Heart right ventricle (tissue), 16 donors: ENCODE measurements at regions not wholly inside any gene's neighbourhood (a gene's known extent, or its start where the extent isn't known, plus 50 kb on each side); places are given as distances from the start of the nearest gene placed in this dataset.

Experiments used
- ATAC-seq, 8 donors: fragments of 200-7000 bp; cut with Tn5 transposase; one replicate each; pipeline ENCODE4 v1.9.1; 2020; ENCODE audit warnings: mild to moderate bottlenecking in 8 of 8, moderate library complexity in 8 of 8, moderate number of reproducible peaks in 1 of 8
- DNase-seq, 2 donors: peaks; one replicate each; pipeline ENCODE4 v3.0.0-alpha.2; 2020
- H3K27ac ChIP-seq, 10 donors: fragments of 200-600 bp; sonication (generic) in 2 of 10; one replicate each; pipeline versions ENCODE4 v1.5.0 to v1.8.0; 2020 to 2022; ENCODE audit warnings: mild to moderate bottlenecking in 3 of 10
- H3K27me3 ChIP-seq, 7 donors: fragments of 200-600 bp; one replicate each; pipeline ENCODE4 v1.8.0; 2021 to 2022; ENCODE audit warnings: mild to moderate bottlenecking in 2 of 7
- H3K36me3 ChIP-seq, 9 donors: fragments of 200-600 bp; sonication (generic) in 1 of 9; one replicate each; pipeline versions ENCODE4 v1.5.0 to v1.8.0; 2020 to 2022; ENCODE audit warnings: mild to moderate bottlenecking in 2 of 9
- H3K4me1 ChIP-seq, 9 donors: fragments of 200-600 bp; sonication (generic) in 1 of 9; one replicate each; pipeline versions ENCODE4 v1.5.0 to v1.8.0; 2020 to 2022; ENCODE audit warnings: mild to moderate bottlenecking in 4 of 9
- H3K4me3 ChIP-seq, 10 donors: fragments of 200-600 bp; sonication (generic) in 2 of 10; one replicate each; pipeline versions ENCODE4 v1.5.0 to v1.8.0; 2020 to 2022; ENCODE audit warnings: mild to moderate bottlenecking in 7 of 10, moderate library complexity in 2 of 10
- H3K9me3 ChIP-seq, 11 donors: fragments of 200-600 bp in 10 of 11; sonication (generic) in 2 of 11; one replicate each; pipeline versions ENCODE4 v1.5.0 to v1.8.0; 2013 to 2022; ENCODE audit warnings: mild to moderate bottlenecking in 2 of 11, control low read depth in 1 of 11, moderate library complexity in 1 of 11
- CTCF ChIP-seq, 9 donors: fragments of 200-600 bp; sonication (generic) in 2 of 9; IDR thresholded peaks; one replicate each; pipeline versions ENCODE4 v1.5.0 to v1.8.0; 2021 to 2022; ENCODE audit warnings: antibody characterized with exemption in 9 of 9, mild to moderate bottlenecking in 5 of 9, moderate library complexity in 1 of 9
- WGBS, 2 donors: extraction: QIAGEN DNeasy Blood & Tissue Kit; methylation state at CpG; one replicate each; pipeline ENCODE4 v1.1.7; 2013; ENCODE audit warnings: inconsistent platforms in 1 of 2; 5-methylcytosine and 5-hydroxymethylcytosine counted together
- intact Hi-C, 10 donors: fragments of 100-400 bp; cut with DNase I; formaldehyde crosslinking; loops; one replicate each; pipeline versions ENCODE4 v1.11.1 to v1.14.2; 2022
- donor health status: Arrhythmogenic right ventricular cardiomyopathy.
- donor health status: ischemic (EF 13 %, LVEDD 7.1; RV severe dilation, severe dysfunction).
- donor health status: healthy with polysubstance abuse.
- donor health status: DM: no; HTN: yes; CAD: no.
- donor health status: DM: no; HTN: no; CAD: no.
- donor health status: ischemic (EF 25% LVEDD 6.9; RV normal size, moderate dysfunction).
- donor health status: ischemic (EF 25% LVEDD 5.7; RV mildly dilated, moderate dysfunction).
- donor health status: healthy.
- donor health status: DM: yes; HTN: yes; CAD: no.
- donor health status: Ischemic cardiomyopathy.
- donor health status: ischemic (EF 35%, LVEDD 5.7; RV mildly dilated, moderate dysfunction).
- donor health status: nonischemic (EF 11% LVEDD 7.7; RV severe dilation, severe dysfunction).
- donor health status: DM: yes; HTN: yes; CAD: no.
- donor health status: PGD.
- donor health status: ischemic (EF 29% LVEDD 5.4; RV normal size, mild dysfunction).
- donor health status: nonischemic (EF 23%, LVEDD 6.1; RV moderate dilation, normal function).

- Histone ChIP-seq H3K4me1 (no peaks in the 10 kb centered on the region), H3K4me3 (no peak overlapping the region), H3K27ac (peak overlapping the region in 2 of 10 donors; percentile 30 to 47), H3K9me3 (no peaks in the 10 kb centered on the region), H3K36me3 (no peaks in the 10 kb centered on the region), H3K27me3 (no peaks in the 10 kb centered on the region)
- WGBS, 2 donors: 25 to 54% methylated on average over 2 of the region's 2 CpGs
- ATAC-seq: peak in 1 of 8 donors; percentile 62
- DNase-seq: no peak
- intact Hi-C loops: no loop called here
- TF ChIP-seq CTCF (IDR thresholded peaks at IDR 0.05): no peak
Observed at GRCh38 chr16:61549327-61549726, 486.9 kb downstream of the CDH8 start.

- H3K27ac ChIP-seq: no peak overlapping the region
- intact Hi-C loops: no loop called here
- no peaks in the 10 kb centered on the region for H3K4me1 ChIP-seq
- H3K27me3 ChIP-seq: no peaks in the 10 kb centered on the region
- ATAC-seq: no peak
- no peak for DNase-seq
- no peaks in the 10 kb centered on the region for H3K9me3 ChIP-seq
- no peak overlapping the region for H3K4me3 ChIP-seq
- no peak for TF ChIP-seq CTCF (IDR thresholded peaks at IDR 0.05)
- no peaks in the 10 kb centered on the region for H3K36me3 ChIP-seq
Observed at GRCh38 chr16:61547626-61548025, 488.6 kb downstream of the CDH8 start.

GRCh38 chr16:61544165-61544564 is 492.1 kb downstream of the CDH8 start:
- H3K4me3 ChIP-seq: no peak overlapping the region
- no peaks in the 10 kb centered on the region for H3K36me3 ChIP-seq
- no peaks in the 10 kb centered on the region for H3K27me3 ChIP-seq
- intact Hi-C loops: no loop called here
- ATAC-seq: no peak
- H3K27ac ChIP-seq: no peak overlapping the region
- no peaks in the 10 kb centered on the region for H3K4me1 ChIP-seq
- WGBS, 2 donors: 36 to 43% methylated on average over 2 of the region's 2 CpGs
- DNase-seq: no peak
- no peak for TF ChIP-seq CTCF (IDR thresholded peaks at IDR 0.05)
- H3K9me3 ChIP-seq: no peaks in the 10 kb centered on the region

DNA sequence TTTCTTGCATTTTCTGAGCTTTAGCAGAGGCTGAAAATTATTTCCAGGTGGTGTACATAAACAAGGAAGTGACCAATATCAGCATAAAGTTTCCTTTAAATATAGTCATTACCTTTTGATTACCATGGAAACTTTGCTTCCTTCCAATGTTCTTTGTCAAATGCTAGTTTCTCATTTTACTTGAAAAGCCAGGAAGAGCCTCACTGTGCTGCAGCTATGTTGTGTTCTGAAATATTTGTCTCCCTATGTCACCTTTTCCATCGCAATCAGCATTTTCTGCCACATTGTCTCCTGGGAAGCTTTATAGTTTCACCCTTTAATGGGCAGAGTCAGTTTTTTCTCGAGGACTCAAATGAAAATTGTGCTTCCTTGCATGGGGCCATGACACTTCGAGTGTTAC is 496.0 kb downstream of the CDH8 start:
- Histone ChIP-seq H3K27me3 (no peaks in the 10 kb centered on the region), H3K9me3 (peaks cover 0 to 15% (median 0%) of the 10 kb centered on the region in 11 donors), H3K36me3 (no peaks in the 10 kb centered on the region), H3K4me3 (no peak overlapping the region), H3K4me1 (no peaks in the 10 kb centered on the region), H3K27ac (no peak overlapping the region)
- intact Hi-C loops: no loop called here
- ATAC-seq (no peak), DNase-seq (no peak)
- TF ChIP-seq CTCF (IDR thresholded peaks at IDR 0.05): no peak
- WGBS, 2 donors: 60 to 61% methylated on average over 3 of the region's 3 CpGs

GRCh38 chr16:61530697-61531096 is 505.5 kb downstream of the CDH8 start:
- Histone ChIP-seq H3K27ac (no peak overlapping the region), H3K4me3 (no peak overlapping the region), H3K36me3 (no peaks in the 10 kb centered on the region), H3K9me3 (peaks cover 0 to 6% (median 0%) of the 10 kb centered on the region in 11 donors), H3K27me3 (no peaks in the 10 kb centered on the region), H3K4me1 (no peaks in the 10 kb centered on the region)
- intact Hi-C loops: no loop called here
- ATAC-seq (no peak), DNase-seq (no peak)
- WGBS, 2 donors: 65 to 87% methylated on average over 2 of the region's 2 CpGs
- TF ChIP-seq CTCF (IDR thresholded peaks at IDR 0.05): no peak
